HepG2 (cell line): ENCODE measurements at regions not wholly inside any gene's neighbourhood (a gene's known extent, or its start where the extent isn't known, plus 50 kb on each side); places are given as distances from the start of the nearest gene placed in this dataset.

ENCODE experiments used
- ATAC-seq: fragments of 200-7000 bp; cut with Tn5 transposase; 3 replicates; pipeline ENCODE4 v1.9.1; 2020; ENCODE audit warnings: mild to moderate bottlenecking, moderate library complexity
- BruUV-seq: library from RNA; stranded (reverse); fragments of 400-500 nt; replicated peaks from 2 replicates; lab custom pipeline; 2021; lab: Mats Ljungman, UMichigan
- CTCF ChIA-PET: fragments of 300-600 bp; formaldehyde crosslinking; extraction: SDS; loops from one replicate; lab custom pipeline; 2021; ENCODE audit warnings: low total read pairs, inconsistent platforms, low intra/inter-chr PET ratio; lab: Yijun Ruan, JAX
- POLR2A ChIA-PET: fragments of 350-600 bp; sonication (Branson Sonifier 250); formaldehyde crosslinking; loops from one replicate; lab custom pipeline; 2020; ENCODE audit warnings: antibody characterized with exemption, inconsistent platforms; lab: Yijun Ruan, JAX
- DNase-seq: peaks from one replicate; pipeline ENCODE4 v3.0.0-alpha.2; 2015; ENCODE audit warnings: low spot score
- FAIRE-seq: peaks from 3 replicates; lab custom pipeline; 2011; peaks lifted over from hg19 to GRCh38; lab: Jason Lieb, UNC
- H2AFZ ChIP-seq: one replicate; pipeline ENCODE4 v1.6.1; 2011; ENCODE audit warnings: low read length, inconsistent platforms
- H3K27ac ChIP-seq: fragments of 300-600 bp; 3 replicates; pipeline ENCODE4 v1.8.0; 2011; ENCODE audit warnings: mixed run types, mild to moderate bottlenecking, mixed read lengths, low read length, inconsistent platforms; ENCODE audit not compliant: insufficient read depth; ENCODE audit errors: extremely low read length
- H3K27me3 ChIP-seq, 2 experiments: fragments of 200-600 bp in 1 of 2; 2 replicates in 1 of 2; 3 replicates in 1 of 2; pipeline versions ENCODE4 v1.6.0 to v1.8.0; 2011; ENCODE audit warnings: low read length in 2 of 2, mild to moderate bottlenecking in 2 of 2, moderate library complexity in 2 of 2, inconsistent platforms in 1 of 2; ENCODE audit not compliant: insufficient read depth in 2 of 2, control insufficient read depth in 1 of 2
- H3K36me3 ChIP-seq, 2 experiments: fragments of 200-600 bp in 1 of 2; replicated peaks in 1 of 2; 2 replicates in 1 of 2; 3 replicates in 1 of 2; pipeline versions ENCODE4 v1.5.1 to v1.8.0; 2011; ENCODE audit warnings: low read length in 2 of 2, inconsistent platforms in 1 of 2; ENCODE audit not compliant: insufficient read depth in 2 of 2, control insufficient read depth in 1 of 2
- H3K4me1 ChIP-seq: 2 replicates; pipeline ENCODE4 v1.5.1; 2012; ENCODE audit warnings: low read length, inconsistent platforms; ENCODE audit not compliant: insufficient read depth
- H3K4me2 ChIP-seq: 2 replicates; pipeline ENCODE4 v1.6.0; 2011; ENCODE audit warnings: low read depth, low read length, inconsistent platforms
- H3K4me3 ChIP-seq, 3 experiments: fragments of 200-600 bp in 1 of 3; sonication (generic), shearing (Covaris generic) in 1 of 3; replicated peaks in 1 of 3; 2 replicates each; pipeline ENCODE4 v1.5.1; 2011 to 2016; ENCODE audit warnings: low read length in 3 of 3, inconsistent platforms in 2 of 3, low read depth in 2 of 3, mild to moderate bottlenecking in 2 of 3, control low read depth in 1 of 3, mixed read lengths in 1 of 3; ENCODE audit not compliant: insufficient read depth in 1 of 3
- H3K79me2 ChIP-seq: one replicate; pipeline ENCODE4 v1.6.1; 2011; ENCODE audit warnings: low read length, inconsistent platforms; ENCODE audit not compliant: insufficient read depth
- H3K9ac ChIP-seq: 2 replicates; pipeline ENCODE4 v1.6.0; 2011; ENCODE audit warnings: mild to moderate bottlenecking, low read depth, low read length, inconsistent platforms; ENCODE audit not compliant: insufficient read depth
- H3K9me3 ChIP-seq: 2 replicates; pipeline ENCODE4 v1.5.1; 2012; ENCODE audit warnings: mild to moderate bottlenecking, low read length
- H4K20me1 ChIP-seq: 2 replicates; pipeline ENCODE4 v1.6.0; 2011; ENCODE audit warnings: inconsistent platforms, mild to moderate bottlenecking, low read length, moderate library complexity; ENCODE audit not compliant: insufficient read depth
- KDM6A ChIP-seq: IDR thresholded peaks from 2 replicates; pipeline ENCODE4 v1.6.1; 2016; ENCODE audit warnings: low read depth
- TCF7 ChIP-seq: sonication (generic); IDR thresholded peaks from 2 replicates; pipeline ENCODE4 v1.6.1; 2016; ENCODE audit warnings: antibody characterized with exemption, low read depth
- ZNF382 ChIP-seq: sonication (generic); formaldehyde crosslinking; IDR thresholded peaks from 2 replicates; pipeline ENCODE4 v1.5.0; 2020; ENCODE audit warnings: missing genetic modification reagents, mild to moderate bottlenecking, borderline replicate concordance
- ZNF510 ChIP-seq: sonication (generic); formaldehyde crosslinking; IDR thresholded peaks from 2 replicates; pipeline ENCODE4 v1.4.0; 2020; ENCODE audit warnings: low read depth, mild to moderate bottlenecking, missing genetic modification reagents
- ZNF737 ChIP-seq: sonication (generic); formaldehyde crosslinking; IDR thresholded peaks from 2 replicates; pipeline ENCODE4 v1.5.0; 2020; ENCODE audit warnings: missing genetic modification reagents, mild to moderate bottlenecking, borderline replicate concordance
- WGBS: methylation state at CpG from one replicate; pipeline ENCODE4 v1.1.6; 2017; ENCODE audit warnings: low lambda C conversion rate; 5-methylcytosine and 5-hydroxymethylcytosine counted together
- in situ Hi-C: cut with HindIII; loops from 2 replicates; pipeline ENCODE4 v1.10.0; 2017; ENCODE audit warnings: low pct_unique_long_range_greater_than_20kb; ENCODE audit not compliant: extremely low pct_ligation_motif_present
- intact Hi-C: fragments of 100-400 bp; cut with micrococcal nuclease; formaldehyde crosslinking; loops from one replicate; pipeline ENCODE4 v1.10.0; 2022; ENCODE audit not compliant: unreplicated experiment
- TF ChIP-seq, protein P1 (sequence below): sonication (generic); formaldehyde crosslinking; IDR thresholded peaks from 2 replicates; pipeline ENCODE4 v1.4.0; 2020; ENCODE audit warnings: missing genetic modification reagents, mild to moderate bottlenecking, borderline replicate concordance
- TF ChIP-seq, protein P2 (sequence below): sonication (generic); formaldehyde crosslinking; IDR thresholded peaks from 2 replicates; pipeline ENCODE4 v1.5.0; 2020; ENCODE audit warnings: mild to moderate bottlenecking, missing genetic modification reagents, moderate library complexity
- TF ChIP-seq, protein P3 (sequence below): sonication (generic); formaldehyde crosslinking; IDR thresholded peaks from 2 replicates; pipeline ENCODE4 v1.4.0; 2020; ENCODE audit warnings: missing genetic modification reagents
- TF ChIP-seq, protein P4 (sequence below): sonication (generic); formaldehyde crosslinking; IDR thresholded peaks from 2 replicates; pipeline ENCODE4 v1.4.0; 2020; ENCODE audit warnings: missing genetic modification reagents

DNA sequence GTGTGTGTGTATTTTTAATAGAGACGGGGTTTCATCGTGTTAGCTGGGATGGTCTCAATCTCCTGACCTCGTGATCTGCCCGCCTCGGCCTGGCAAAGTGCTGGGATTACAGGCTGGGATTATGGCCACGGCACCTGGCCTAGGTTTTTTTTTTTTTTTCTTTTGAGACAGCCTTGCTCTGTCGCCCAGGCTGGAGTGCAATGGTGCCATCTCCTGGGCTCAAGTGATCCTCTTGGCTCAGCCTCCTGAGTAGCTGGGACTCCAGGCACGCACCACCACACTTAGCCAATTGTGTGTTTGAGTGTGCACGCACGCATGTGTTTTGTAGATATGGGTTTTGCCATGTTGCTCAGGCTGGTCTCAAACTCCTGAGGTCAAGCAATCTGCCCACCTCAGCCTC is 629.8 kb downstream of the ETV1 start:
- ATAC-seq = 0 out of 3 replicates have a peak, but pooled peaks have one; percentile 31
- no TSS peak for BruUV-seq
- no peak overlapping the region for H3K9ac ChIP-seq
- in situ Hi-C loops (no loop called here), intact Hi-C loops (no loop called here)
- ChIA-PET CTCF (no interaction called here), POLR2A (no interaction called here)
- no peaks in the 10 kb centered on the region for H3K36me3 ChIP-seq
- H3K27me3 ChIP-seq = no peaks in the 10 kb centered on the region
- no peaks in the 10 kb centered on the region; the same call in 1 of the 2 replicates for H3K9me3 ChIP-seq
- H3K4me3 ChIP-seq = no peak overlapping the region
- H3K4me2 ChIP-seq = no peak overlapping the region
- no peak overlapping the region for H3K27ac ChIP-seq
- no peaks in the 10 kb centered on the region for H4K20me1 ChIP-seq
- TF ChIP-seq ZNF737 (no peak), TCF7 (no peak)
- TF ChIP-seq, protein P1, sequence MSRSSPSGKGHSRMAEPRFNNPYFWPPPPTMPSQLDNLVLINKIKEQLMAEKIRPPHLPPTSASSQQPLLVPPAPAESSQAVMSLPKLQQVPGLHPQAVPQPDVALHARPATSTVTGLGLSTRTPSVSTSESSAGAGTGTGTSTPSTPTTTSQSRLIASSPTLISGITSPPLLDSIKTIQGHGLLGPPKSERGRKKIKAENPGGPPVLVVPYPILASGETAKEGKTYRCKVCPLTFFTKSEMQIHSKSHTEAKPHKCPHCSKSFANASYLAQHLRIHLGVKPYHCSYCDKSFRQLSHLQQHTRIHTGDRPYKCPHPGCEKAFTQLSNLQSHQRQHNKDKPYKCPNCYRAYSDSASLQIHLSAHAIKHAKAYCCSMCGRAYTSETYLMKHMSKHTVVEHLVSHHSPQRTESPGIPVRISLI (CRISPR knock-in tag) = 0 out of 2 replicates have a peak, but pooled peaks have one; percentile 20
- TF ChIP-seq, protein P2, sequence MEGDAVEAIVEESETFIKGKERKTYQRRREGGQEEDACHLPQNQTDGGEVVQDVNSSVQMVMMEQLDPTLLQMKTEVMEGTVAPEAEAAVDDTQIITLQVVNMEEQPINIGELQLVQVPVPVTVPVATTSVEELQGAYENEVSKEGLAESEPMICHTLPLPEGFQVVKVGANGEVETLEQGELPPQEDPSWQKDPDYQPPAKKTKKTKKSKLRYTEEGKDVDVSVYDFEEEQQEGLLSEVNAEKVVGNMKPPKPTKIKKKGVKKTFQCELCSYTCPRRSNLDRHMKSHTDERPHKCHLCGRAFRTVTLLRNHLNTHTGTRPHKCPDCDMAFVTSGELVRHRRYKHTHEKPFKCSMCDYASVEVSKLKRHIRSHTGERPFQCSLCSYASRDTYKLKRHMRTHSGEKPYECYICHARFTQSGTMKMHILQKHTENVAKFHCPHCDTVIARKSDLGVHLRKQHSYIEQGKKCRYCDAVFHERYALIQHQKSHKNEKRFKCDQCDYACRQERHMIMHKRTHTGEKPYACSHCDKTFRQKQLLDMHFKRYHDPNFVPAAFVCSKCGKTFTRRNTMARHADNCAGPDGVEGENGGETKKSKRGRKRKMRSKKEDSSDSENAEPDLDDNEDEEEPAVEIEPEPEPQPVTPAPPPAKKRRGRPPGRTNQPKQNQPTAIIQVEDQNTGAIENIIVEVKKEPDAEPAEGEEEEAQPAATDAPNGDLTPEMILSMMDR (CRISPR knock-in tag) = peak; percentile 21; the same call in 1 of the 2 replicates
- DNase-seq = no peak
- H2AFZ ChIP-seq = no peak overlapping the region
- 40% methylated on average over 10 of the region's 10 CpGs for WGBS
- FAIRE-seq = no peak
- H3K79me2 ChIP-seq = no peaks in the 10 kb centered on the region
- H3K4me1 ChIP-seq = no peaks in the 10 kb centered on the region

DNA sequence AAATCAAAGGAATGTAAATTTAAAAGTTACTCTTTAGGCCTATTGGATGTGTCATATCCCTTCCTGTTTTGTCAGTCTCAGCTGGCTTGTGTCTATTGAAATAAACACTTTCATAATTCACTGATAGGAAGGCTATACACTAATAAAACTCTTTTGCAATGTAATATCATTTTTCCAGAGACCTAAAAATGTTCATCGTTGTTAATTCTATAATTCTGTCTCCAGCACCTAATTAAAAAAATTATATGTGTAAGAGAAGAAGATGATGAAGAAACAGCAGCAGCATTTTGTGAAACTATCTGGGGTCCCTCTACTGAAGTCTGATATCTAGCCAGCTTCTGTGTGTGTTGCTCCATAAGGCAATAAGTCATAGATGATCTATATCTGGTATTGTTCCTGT is 602.7 kb downstream of the ETV1 start:
- ChIA-PET CTCF (no interaction called here), POLR2A (no interaction called here)
- H3K27me3 ChIP-seq = no peaks in the 10 kb centered on the region
- peaks cover 44% of the 10 kb centered on the region for H3K9me3 ChIP-seq
- ATAC-seq (no peak), DNase-seq (no peak), FAIRE-seq (no peak)
- no peak overlapping the region for H3K27ac ChIP-seq
- no peaks in the 10 kb centered on the region for H3K4me1 ChIP-seq
- intact Hi-C loops (no loop called here), in situ Hi-C loops (no loop called here)
- no peaks in the 10 kb centered on the region for H3K79me2 ChIP-seq
- no peak overlapping the region for H2AFZ ChIP-seq
- no peak overlapping the region for H3K9ac ChIP-seq
- H3K4me2 ChIP-seq = no peak overlapping the region
- H4K20me1 ChIP-seq = no peaks in the 10 kb centered on the region
- BruUV-seq = no TSS peak
- 7% methylated on average over 1 of the region's 1 CpG for WGBS
- no peak overlapping the region for H3K4me3 ChIP-seq
- no peaks in the 10 kb centered on the region for H3K36me3 ChIP-seq
- TF ChIP-seq ZNF510 (CRISPR knock-in tag) (no peak), KDM6A (CRISPR knock-in tag) (no peak), ZNF382 (CRISPR knock-in tag) (no peak)
- TF ChIP-seq, protein P3, sequence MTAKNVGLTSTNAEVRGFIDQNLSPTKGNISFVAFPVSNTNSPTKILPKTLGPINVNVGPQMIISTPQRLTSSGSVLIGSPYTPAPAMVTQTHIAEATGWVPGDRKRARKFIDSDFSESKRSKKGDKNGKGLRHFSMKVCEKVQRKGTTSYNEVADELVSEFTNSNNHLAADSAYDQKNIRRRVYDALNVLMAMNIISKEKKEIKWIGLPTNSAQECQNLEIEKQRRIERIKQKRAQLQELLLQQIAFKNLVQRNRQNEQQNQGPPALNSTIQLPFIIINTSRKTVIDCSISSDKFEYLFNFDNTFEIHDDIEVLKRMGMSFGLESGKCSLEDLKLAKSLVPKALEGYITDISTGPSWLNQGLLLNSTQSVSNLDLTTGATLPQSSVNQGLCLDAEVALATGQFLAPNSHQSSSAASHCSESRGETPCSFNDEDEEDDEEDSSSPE (CRISPR knock-in tag) = no peak
- TF ChIP-seq, protein P4, sequence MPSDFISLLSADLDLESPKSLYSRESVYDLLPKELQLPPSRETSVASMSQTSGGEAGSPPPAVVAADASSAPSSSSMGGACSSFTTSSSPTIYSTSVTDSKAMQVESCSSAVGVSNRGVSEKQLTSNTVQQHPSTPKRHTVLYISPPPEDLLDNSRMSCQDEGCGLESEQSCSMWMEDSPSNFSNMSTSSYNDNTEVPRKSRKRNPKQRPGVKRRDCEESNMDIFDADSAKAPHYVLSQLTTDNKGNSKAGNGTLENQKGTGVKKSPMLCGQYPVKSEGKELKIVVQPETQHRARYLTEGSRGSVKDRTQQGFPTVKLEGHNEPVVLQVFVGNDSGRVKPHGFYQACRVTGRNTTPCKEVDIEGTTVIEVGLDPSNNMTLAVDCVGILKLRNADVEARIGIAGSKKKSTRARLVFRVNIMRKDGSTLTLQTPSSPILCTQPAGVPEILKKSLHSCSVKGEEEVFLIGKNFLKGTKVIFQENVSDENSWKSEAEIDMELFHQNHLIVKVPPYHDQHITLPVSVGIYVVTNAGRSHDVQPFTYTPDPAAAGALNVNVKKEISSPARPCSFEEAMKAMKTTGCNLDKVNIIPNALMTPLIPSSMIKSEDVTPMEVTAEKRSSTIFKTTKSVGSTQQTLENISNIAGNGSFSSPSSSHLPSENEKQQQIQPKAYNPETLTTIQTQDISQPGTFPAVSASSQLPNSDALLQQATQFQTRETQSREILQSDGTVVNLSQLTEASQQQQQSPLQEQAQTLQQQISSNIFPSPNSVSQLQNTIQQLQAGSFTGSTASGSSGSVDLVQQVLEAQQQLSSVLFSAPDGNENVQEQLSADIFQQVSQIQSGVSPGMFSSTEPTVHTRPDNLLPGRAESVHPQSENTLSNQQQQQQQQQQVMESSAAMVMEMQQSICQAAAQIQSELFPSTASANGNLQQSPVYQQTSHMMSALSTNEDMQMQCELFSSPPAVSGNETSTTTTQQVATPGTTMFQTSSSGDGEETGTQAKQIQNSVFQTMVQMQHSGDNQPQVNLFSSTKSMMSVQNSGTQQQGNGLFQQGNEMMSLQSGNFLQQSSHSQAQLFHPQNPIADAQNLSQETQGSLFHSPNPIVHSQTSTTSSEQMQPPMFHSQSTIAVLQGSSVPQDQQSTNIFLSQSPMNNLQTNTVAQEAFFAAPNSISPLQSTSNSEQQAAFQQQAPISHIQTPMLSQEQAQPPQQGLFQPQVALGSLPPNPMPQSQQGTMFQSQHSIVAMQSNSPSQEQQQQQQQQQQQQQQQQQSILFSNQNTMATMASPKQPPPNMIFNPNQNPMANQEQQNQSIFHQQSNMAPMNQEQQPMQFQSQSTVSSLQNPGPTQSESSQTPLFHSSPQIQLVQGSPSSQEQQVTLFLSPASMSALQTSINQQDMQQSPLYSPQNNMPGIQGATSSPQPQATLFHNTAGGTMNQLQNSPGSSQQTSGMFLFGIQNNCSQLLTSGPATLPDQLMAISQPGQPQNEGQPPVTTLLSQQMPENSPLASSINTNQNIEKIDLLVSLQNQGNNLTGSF (CRISPR knock-in tag) = no peak
